ENCODE measurements at regions not wholly inside any gene's neighbourhood (a gene's known extent, or its start where the extent isn't known, plus 50 kb on each side); places are given as distances from the start of the nearest gene placed in this dataset.

DNA sequence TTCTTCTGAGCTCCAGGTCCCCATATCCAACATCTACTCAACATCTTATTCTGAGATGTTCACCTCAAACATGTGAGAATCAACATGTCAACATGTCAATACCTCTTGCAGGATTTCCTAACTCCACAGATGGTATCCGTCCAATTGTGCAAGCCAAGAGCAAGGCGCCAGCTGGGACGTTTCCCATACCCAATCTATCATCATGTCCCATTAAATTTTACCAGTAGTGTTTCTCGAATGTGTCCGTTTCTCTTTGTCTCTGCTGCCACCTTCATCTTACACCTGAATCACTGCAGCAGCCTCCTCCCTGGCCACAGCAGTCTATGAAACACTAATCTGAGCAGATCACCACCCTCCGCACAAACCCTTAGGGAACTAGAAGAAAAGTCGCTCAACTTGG lies 78.0 kb upstream of the RPS6KA2 start:
- TF ChIP-seq, protein P1, sequence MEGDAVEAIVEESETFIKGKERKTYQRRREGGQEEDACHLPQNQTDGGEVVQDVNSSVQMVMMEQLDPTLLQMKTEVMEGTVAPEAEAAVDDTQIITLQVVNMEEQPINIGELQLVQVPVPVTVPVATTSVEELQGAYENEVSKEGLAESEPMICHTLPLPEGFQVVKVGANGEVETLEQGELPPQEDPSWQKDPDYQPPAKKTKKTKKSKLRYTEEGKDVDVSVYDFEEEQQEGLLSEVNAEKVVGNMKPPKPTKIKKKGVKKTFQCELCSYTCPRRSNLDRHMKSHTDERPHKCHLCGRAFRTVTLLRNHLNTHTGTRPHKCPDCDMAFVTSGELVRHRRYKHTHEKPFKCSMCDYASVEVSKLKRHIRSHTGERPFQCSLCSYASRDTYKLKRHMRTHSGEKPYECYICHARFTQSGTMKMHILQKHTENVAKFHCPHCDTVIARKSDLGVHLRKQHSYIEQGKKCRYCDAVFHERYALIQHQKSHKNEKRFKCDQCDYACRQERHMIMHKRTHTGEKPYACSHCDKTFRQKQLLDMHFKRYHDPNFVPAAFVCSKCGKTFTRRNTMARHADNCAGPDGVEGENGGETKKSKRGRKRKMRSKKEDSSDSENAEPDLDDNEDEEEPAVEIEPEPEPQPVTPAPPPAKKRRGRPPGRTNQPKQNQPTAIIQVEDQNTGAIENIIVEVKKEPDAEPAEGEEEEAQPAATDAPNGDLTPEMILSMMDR (IDR thresholded peaks at IDR 0.05): no peak
- TF ChIP-seq POLR2A (IDR thresholded peaks at IDR 0.05): no peak
